Fibroblast of lung (primary cell): ENCODE measurements at regions not wholly inside any gene's neighbourhood (a gene's known extent, or its start where the extent isn't known, plus 50 kb on each side); places are given as distances from the start of the nearest gene placed in this dataset.

ENCODE experiments used
- DNase-seq, 2 donors: peaks; one replicate each; pipeline versions ENCODE4 v3.0.0 to v3.0.0-alpha.2; 2010; ENCODE audit warnings: low read depth in 2 of 2
- H2AFZ ChIP-seq: 2 replicates; pipeline ENCODE4 v1.5.1; 2012; ENCODE audit warnings: low read length, control low read depth, inconsistent platforms
- H3K27ac ChIP-seq: 2 replicates; pipeline ENCODE4 v1.5.1; 2011; ENCODE audit warnings: low read length, control low read depth; ENCODE audit not compliant: insufficient read depth
- H3K27me3 ChIP-seq: 2 replicates; pipeline ENCODE4 v1.5.1; 2011; ENCODE audit warnings: mild to moderate bottlenecking, low read length; ENCODE audit not compliant: control insufficient read depth, insufficient read depth
- H3K36me3 ChIP-seq: 2 replicates; pipeline ENCODE4 v1.5.1; 2011; ENCODE audit warnings: low read length; ENCODE audit not compliant: control insufficient read depth, insufficient read depth
- H3K4me1 ChIP-seq: 2 replicates; pipeline ENCODE4 v1.5.1; 2011; ENCODE audit warnings: low read length; ENCODE audit not compliant: control insufficient read depth, insufficient read depth; ENCODE audit errors: extremely low read depth
- H3K4me2 ChIP-seq: 2 replicates; pipeline ENCODE4 v1.5.1; 2011; ENCODE audit warnings: low read length, control low read depth; ENCODE audit not compliant: insufficient read depth; ENCODE audit errors: extremely low read depth
- H3K4me3 ChIP-seq, 4 experiments: fragments of 200-600 bp in 1 of 4; sonication (generic) in 1 of 4; replicated peaks in 1 of 4; 2 replicates each; pipeline ENCODE4 v1.5.1; 2011 to 2016; ENCODE audit warnings: low read length in 4 of 4, low read depth in 3 of 4, mild to moderate bottlenecking in 3 of 4, control low read depth in 2 of 4, inconsistent platforms in 1 of 4, mixed read lengths in 1 of 4; ENCODE audit not compliant: insufficient read depth in 1 of 4; ENCODE audit errors: control extremely low read depth in 1 of 4
- H3K79me2 ChIP-seq: 2 replicates; pipeline ENCODE4 v1.5.1; 2012; ENCODE audit warnings: mild to moderate bottlenecking, low read length, inconsistent platforms; ENCODE audit not compliant: control insufficient read depth, insufficient read depth
- H3K9ac ChIP-seq: 2 replicates; pipeline ENCODE4 v1.5.1; 2011; ENCODE audit warnings: mild to moderate bottlenecking, low read length, control low read depth; ENCODE audit not compliant: insufficient read depth
- H3K9me3 ChIP-seq: 2 replicates; pipeline ENCODE4 v1.5.1; 2012; ENCODE audit warnings: low read depth, low read length; ENCODE audit not compliant: control insufficient read depth, insufficient read depth
- H4K20me1 ChIP-seq: 2 replicates; pipeline ENCODE4 v1.5.1; 2011; ENCODE audit warnings: low read length; ENCODE audit not compliant: control insufficient read depth, insufficient read depth; ENCODE audit errors: extremely low read depth
- EZH2 ChIP-seq: IDR thresholded peaks from 2 replicates; pipeline ENCODE4 v1.5.1; 2012; ENCODE audit warnings: low read length, control low read depth, mild to moderate bottlenecking; ENCODE audit errors: missing control alignments
- TF ChIP-seq, protein P1 (sequence below), 2 donors: IDR thresholded peaks in 1 of 2; conservative IDR thresholded peaks in 1 of 2; 1 replicate in 1 of 2; 2 replicates in 1 of 2; pipeline ENCODE4 v1.5.1; 2011 to 2012; ENCODE audit warnings: low read length in 2 of 2, control low read depth in 1 of 2, inconsistent platforms in 1 of 2, low read depth in 1 of 2, mild to moderate bottlenecking in 1 of 2

DNA sequence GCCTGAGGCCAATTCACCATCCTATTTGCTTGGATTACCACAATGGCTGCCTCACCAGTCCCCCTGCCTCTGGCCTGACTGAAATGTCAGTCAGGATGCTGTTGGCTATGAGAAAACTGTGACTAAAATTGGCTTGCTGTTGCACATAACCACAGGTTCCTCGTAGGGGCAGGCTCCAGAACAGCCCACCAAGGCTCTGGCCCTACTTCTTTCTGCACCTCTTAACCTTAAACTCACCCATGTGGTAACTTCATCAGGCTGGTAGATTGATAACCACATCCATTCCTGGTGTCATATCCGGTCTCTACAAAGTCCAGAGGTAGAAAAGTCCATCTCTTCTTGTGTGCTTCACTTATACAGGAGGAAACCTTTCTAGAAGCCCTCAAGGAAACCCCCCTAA lies 172.4 kb upstream of the PLXNC1 start:
- Histone ChIP-seq H3K36me3 (no peaks in the 10 kb centered on the region), H3K4me3 (no peak overlapping the region), H3K27ac (no peak overlapping the region), H3K27me3 (no peaks in the 10 kb centered on the region), H3K79me2 (no peaks in the 10 kb centered on the region), H3K4me2 (no peak overlapping the region), H3K4me1 (peaks cover 3% of the 10 kb centered on the region), H4K20me1 (no peaks in the 10 kb centered on the region), H3K9me3 (no peaks in the 10 kb centered on the region), H2AFZ (no peak overlapping the region), H3K9ac (no peak overlapping the region)
- TF ChIP-seq, protein P1, sequence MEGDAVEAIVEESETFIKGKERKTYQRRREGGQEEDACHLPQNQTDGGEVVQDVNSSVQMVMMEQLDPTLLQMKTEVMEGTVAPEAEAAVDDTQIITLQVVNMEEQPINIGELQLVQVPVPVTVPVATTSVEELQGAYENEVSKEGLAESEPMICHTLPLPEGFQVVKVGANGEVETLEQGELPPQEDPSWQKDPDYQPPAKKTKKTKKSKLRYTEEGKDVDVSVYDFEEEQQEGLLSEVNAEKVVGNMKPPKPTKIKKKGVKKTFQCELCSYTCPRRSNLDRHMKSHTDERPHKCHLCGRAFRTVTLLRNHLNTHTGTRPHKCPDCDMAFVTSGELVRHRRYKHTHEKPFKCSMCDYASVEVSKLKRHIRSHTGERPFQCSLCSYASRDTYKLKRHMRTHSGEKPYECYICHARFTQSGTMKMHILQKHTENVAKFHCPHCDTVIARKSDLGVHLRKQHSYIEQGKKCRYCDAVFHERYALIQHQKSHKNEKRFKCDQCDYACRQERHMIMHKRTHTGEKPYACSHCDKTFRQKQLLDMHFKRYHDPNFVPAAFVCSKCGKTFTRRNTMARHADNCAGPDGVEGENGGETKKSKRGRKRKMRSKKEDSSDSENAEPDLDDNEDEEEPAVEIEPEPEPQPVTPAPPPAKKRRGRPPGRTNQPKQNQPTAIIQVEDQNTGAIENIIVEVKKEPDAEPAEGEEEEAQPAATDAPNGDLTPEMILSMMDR (conservative IDR thresholded peaks at IDR 0.05 in 1 of 2, IDR thresholded peaks at IDR 0.05 in 1 of 2; ENCODE audit: low read depth in 1 of 2, low read length in 2 of 2), result no peak
- TF ChIP-seq EZH2, result no peak
- DNase-seq, result no peak

DNA sequence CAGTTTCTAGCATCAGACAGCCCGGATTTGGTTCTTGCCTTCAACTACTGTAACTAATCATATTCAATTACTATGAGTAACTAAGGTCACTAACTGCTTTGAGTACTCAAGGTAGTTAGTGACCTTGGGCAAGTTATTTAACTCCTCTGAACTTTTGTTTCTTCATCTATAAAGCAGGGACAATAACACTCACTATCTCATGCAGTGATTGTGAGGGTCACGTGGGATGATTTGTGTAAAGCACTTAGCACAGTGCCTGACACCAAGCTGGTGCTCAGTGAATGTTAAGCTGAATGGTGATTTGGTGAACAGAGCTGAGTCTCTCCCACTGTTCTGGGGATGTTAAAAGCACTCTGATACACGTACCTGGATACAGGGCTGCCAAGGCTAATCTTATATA lies 171.3 kb upstream of the PLXNC1 start:
- DNase-seq, result no peak
- Histone ChIP-seq H3K4me2 (no peak overlapping the region), H3K4me3 (no peak overlapping the region), H3K79me2 (no peaks in the 10 kb centered on the region), H3K9me3 (no peaks in the 10 kb centered on the region), H4K20me1 (no peaks in the 10 kb centered on the region), H2AFZ (no peak overlapping the region), H3K36me3 (no peaks in the 10 kb centered on the region), H3K27me3 (no peaks in the 10 kb centered on the region), H3K9ac (no peak overlapping the region), H3K4me1 (peaks cover 3% of the 10 kb centered on the region), H3K27ac (no peak overlapping the region)
- no peak for TF ChIP-seq EZH2
- TF ChIP-seq, protein P1 (conservative IDR thresholded peaks at IDR 0.05 in 1 of 2, IDR thresholded peaks at IDR 0.05 in 1 of 2; ENCODE audit: low read depth in 1 of 2, low read length in 2 of 2), result no peak

DNA sequence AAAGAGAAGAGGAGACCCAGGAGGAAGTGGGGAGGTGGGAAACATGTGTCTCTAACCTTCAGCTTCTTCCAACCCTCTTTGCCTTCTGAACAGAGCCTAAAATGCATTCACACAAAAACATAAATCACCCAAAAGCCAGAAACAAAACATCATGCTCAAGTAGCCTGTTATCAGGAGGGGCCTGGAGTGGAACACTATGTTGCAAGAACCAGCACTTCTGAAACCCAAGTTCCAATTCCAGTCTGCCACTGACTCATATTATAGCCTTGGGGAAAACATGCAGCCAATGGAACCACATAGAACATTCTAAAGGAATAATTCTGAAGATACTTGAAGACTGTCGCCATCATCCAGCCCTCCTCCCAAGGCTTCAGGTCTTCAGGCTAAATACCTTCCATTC lies 169.8 kb upstream of the PLXNC1 start:
- Histone ChIP-seq H3K4me1 (no peaks in the 10 kb centered on the region), H3K4me2 (no peak overlapping the region), H3K36me3 (no peaks in the 10 kb centered on the region), H3K4me3 (no peak overlapping the region), H3K27ac (no peak overlapping the region), H3K9me3 (no peaks in the 10 kb centered on the region), H3K79me2 (no peaks in the 10 kb centered on the region), H3K27me3 (no peaks in the 10 kb centered on the region), H2AFZ (no peak overlapping the region), H4K20me1 (no peaks in the 10 kb centered on the region), H3K9ac (no peak overlapping the region)
- TF ChIP-seq EZH2, result no peak
- TF ChIP-seq, protein P1 (conservative IDR thresholded peaks at IDR 0.05 in 1 of 2, IDR thresholded peaks at IDR 0.05 in 1 of 2; ENCODE audit: low read depth in 1 of 2, low read length in 2 of 2), result no peak
- peak; percentile 78 for DNase-seq
